ACC112 (cell line): ENCODE measurements at regions not wholly inside any gene's neighbourhood (a gene's known extent, or its start where the extent isn't known, plus 50 kb on each side); places are given as distances from the start of the nearest gene placed in this dataset.
A peak's percentile ranks its signal among the peaks of the same experiment; 100 is the strongest.

Source experiments
- H2AFZ ChIP-seq: fragments of 200-600 bp; sonication (generic); one replicate; pipeline ENCODE4 v1.6.0; 2017; ENCODE audit warnings: antibody characterized with exemption, low read length; ENCODE audit not compliant: unreplicated experiment
- H3K27ac ChIP-seq: fragments of 200-600 bp; sonication (generic); 2 replicates; pipeline ENCODE4 v1.5.1; 2014; ENCODE audit warnings: low read depth, mild to moderate bottlenecking, antibody characterized with exemption, low read length, moderate library complexity
- H3K27me3 ChIP-seq: fragments of 200-600 bp; sonication (generic); 2 replicates; pipeline ENCODE4 v1.6.1; 2014; ENCODE audit warnings: mild to moderate bottlenecking, antibody characterized with exemption, low read length, moderate library complexity, mixed read lengths; ENCODE audit not compliant: insufficient read depth
- H3K36me3 ChIP-seq: fragments of 200-600 bp; sonication (generic); 2 replicates; pipeline ENCODE4 v1.6.1; 2016; ENCODE audit warnings: mild to moderate bottlenecking, antibody characterized with exemption, low read length, moderate library complexity, mixed read lengths; ENCODE audit not compliant: insufficient read depth
- H3K4me1 ChIP-seq: fragments of 200-600 bp; sonication (generic); one replicate; pipeline ENCODE4 v1.6.1; 2016; ENCODE audit warnings: low read length, mixed read lengths; ENCODE audit not compliant: insufficient read depth, unreplicated experiment, control insufficient read depth
- H3K4me3 ChIP-seq: fragments of 200-600 bp; sonication (generic); 2 replicates; pipeline ENCODE4 v1.5.1; 2014; ENCODE audit warnings: mild to moderate bottlenecking, low read depth, low read length
- H3K79me2 ChIP-seq: fragments of 200-600 bp; sonication (generic); one replicate; pipeline ENCODE4 v1.6.0; 2016; ENCODE audit warnings: low read length; ENCODE audit not compliant: control insufficient read depth, unreplicated experiment, insufficient read depth

DNA sequence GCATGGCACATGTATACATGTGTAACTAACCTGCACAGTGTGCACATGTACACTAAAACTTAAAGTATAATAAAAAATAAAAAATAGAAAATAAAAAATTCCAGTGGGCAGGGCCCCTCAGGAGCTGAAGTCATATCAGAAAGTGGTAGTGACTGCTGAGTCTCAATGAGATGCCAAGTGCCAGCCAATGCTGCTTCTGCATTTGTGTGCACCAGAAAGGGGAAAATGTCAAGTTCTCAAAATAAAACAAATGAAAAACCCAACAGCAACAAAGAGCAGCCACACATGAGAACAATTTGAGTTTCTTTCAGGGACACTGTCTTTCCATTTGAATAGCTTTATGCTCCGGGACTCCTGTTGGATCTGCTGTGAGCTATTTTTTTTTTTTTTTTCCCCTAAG lies 117.2 kb upstream of the CCDC112 start:
- Histone ChIP-seq H3K36me3 (no peaks in the 10 kb centered on the region; the same call in 1 of the 2 replicates), H3K4me3 (no peak overlapping the region), H2AFZ (no peak overlapping the region), H3K27ac (no peak overlapping the region), H3K27me3 (no peaks in the 10 kb centered on the region), H3K4me1 (peaks cover 38% of the 10 kb centered on the region), H3K79me2 (no peaks in the 10 kb centered on the region)

DNA sequence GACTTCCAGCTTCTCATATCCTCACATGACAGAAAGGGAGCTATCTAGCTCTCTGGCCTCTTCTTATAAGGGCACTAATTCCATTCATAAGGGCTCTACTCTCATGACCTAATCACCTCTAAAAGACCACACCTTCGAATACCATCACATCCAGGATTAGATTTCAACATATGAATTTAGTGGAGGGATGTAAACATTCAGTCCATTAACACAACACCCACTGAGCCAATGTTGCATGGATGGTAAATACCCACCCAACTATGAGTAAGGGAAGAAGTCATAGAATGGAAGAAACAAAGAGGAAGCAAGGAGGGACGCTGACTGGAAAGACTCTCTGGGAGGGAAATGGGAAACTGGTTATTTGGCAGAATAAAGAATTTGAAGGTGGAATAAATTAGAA lies 112.6 kb upstream of the CCDC112 start:
- Histone ChIP-seq H3K4me3 (no peak overlapping the region), H3K4me1 (peaks cover 4% of the 10 kb centered on the region), H2AFZ (no peak overlapping the region), H3K36me3 (no peaks in the 10 kb centered on the region; the same call in 1 of the 2 replicates), H3K79me2 (no peaks in the 10 kb centered on the region), H3K27ac (no peak overlapping the region), H3K27me3 (no peaks in the 10 kb centered on the region)

DNA sequence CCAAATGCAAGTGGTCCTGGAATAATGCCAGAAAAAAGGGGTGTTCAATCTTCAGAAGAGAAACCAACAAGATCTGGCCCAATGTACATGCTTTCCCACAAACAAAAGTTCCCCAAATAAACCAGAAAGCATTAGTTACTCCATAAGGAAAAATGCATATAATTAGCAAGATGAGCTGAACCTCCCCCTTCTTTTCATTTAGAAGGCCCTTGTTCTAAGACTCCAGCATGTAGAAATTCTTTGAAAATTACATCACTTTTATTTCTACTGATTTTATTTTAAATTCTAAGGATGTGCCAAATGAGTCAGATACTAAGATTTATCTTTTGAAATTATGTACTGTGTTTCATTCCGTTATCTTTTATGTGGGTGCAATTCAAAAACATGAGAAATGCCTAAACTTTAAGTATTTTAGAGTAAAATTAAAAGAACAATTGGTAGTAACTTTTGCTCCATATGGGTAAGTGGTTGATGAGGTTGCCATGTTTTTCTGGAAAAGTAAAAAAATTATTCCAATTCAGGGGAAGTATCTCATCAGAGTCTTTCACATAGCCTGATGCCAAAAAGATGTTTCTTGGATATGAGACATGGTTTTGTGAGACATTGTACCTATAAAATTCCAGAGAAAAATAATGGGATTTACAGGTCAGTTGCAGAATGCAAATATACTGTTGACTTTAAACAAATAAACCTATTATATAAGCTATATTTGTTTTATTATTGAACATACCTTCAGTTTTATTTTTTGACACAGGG lies 106.5 kb upstream of the CCDC112 start:
- no peaks in the 10 kb centered on the region for H3K27me3 ChIP-seq
- no peaks in the 10 kb centered on the region for H3K36me3 ChIP-seq
- peak overlapping the region; percentile 26; the same call in 1 of the 2 replicates for H3K4me3 ChIP-seq
- H2AFZ ChIP-seq: no peak overlapping the region
- H3K4me1 ChIP-seq: peaks cover 19% of the 10 kb centered on the region
- peak overlapping the region; percentile 47 for H3K27ac ChIP-seq
- no peaks in the 10 kb centered on the region for H3K79me2 ChIP-seq

DNA sequence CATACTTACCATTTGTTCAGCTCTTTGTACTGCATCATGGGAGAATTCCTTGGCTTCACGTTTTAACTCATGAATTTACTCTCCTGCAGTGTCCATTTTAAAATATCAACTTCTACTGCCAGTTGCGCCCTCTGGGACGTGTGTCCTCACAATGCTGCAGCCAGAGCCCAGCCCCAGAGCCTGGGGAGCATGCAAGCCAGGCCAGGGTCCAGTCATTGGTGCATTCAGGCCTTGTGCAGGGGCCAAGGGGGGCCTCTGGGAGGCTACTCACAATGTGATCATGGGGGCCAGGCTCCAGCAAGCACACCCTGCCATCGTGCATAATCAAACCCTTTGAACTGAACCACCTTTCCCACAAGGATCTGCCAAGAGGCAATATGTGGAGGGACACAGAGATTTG lies 105.6 kb upstream of the CCDC112 start:
- Histone ChIP-seq H3K27ac (peak overlapping the region; percentile 47; the same call in 1 of the 2 replicates), H3K4me3 (no peak overlapping the region), H3K79me2 (no peaks in the 10 kb centered on the region), H2AFZ (no peak overlapping the region), H3K4me1 (peaks cover 19% of the 10 kb centered on the region), H3K36me3 (no peaks in the 10 kb centered on the region), H3K27me3 (no peaks in the 10 kb centered on the region)

DNA sequence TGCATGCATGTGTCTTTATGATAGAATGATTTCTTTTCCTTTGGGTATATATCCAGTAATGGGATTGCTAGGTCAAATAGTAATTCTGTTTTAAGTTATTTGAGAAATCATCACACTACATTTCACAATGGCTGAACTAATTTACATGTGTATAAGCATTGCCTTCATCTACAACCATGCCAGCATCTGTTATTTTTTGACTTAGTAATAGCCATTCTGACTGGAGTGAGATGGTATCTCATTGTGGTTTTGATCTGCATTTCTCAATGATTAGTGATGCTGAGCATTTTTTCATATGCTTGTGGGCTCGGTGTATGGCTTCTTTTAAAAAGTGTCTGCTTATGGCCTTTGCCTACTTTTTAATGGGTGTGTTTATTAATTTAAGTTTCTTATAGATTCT lies 102.3 kb upstream of the CCDC112 start:
- Histone ChIP-seq H3K79me2 (no peaks in the 10 kb centered on the region), H3K27ac (no peak overlapping the region), H3K36me3 (no peaks in the 10 kb centered on the region), H2AFZ (no peak overlapping the region), H3K4me3 (no peak overlapping the region), H3K27me3 (no peaks in the 10 kb centered on the region), H3K4me1 (peaks cover 18% of the 10 kb centered on the region)

DNA sequence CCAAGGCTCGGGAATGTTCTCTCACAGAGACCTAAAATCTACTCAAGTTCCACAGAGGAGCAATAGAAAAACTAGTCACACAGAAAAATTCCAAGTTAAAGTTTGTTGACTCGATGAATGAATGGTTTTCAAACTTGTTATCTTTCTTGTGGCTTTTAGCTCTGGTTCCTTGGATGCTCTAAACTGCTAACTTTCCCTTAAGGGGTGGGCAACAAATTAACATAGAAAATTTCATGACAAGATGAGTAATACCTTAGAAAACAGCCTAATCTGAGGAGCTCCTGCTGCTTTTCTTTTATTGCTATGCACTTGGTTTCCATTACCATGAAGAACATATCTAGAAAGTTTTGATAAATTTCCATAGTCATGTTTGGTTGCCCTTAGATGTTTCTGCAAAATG lies 100.2 kb upstream of the CCDC112 start:
- Histone ChIP-seq H3K4me3 (no peak overlapping the region), H2AFZ (no peak overlapping the region), H3K4me1 (no peaks in the 10 kb centered on the region), H3K27me3 (no peaks in the 10 kb centered on the region), H3K27ac (no peak overlapping the region), H3K79me2 (no peaks in the 10 kb centered on the region), H3K36me3 (no peaks in the 10 kb centered on the region)

DNA sequence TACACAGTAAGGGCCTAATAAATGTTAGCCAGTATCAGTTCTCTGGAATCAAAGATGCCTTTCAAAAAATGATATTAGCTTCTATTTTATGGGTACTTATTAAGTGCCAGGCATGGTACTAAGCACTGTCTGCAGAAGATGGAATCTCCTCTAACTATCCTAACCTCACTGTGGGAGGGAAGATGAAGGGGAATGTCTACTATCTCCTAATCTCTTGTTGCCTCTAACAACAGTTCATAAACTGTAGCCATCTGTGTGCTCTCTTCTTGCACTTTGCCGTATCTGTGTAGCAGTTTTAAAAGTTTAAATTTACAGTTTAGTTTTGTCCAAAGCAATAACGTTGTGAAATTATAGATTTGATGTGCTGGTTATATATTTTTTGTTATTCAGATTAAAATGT lies 99.6 kb upstream of the CCDC112 start:
- no peak overlapping the region for H3K27ac ChIP-seq
- H2AFZ ChIP-seq: no peak overlapping the region
- H3K4me1 ChIP-seq: no peaks in the 10 kb centered on the region
- H3K79me2 ChIP-seq: no peaks in the 10 kb centered on the region
- H3K27me3 ChIP-seq: no peaks in the 10 kb centered on the region
- no peaks in the 10 kb centered on the region for H3K36me3 ChIP-seq
- H3K4me3 ChIP-seq: no peak overlapping the region

DNA sequence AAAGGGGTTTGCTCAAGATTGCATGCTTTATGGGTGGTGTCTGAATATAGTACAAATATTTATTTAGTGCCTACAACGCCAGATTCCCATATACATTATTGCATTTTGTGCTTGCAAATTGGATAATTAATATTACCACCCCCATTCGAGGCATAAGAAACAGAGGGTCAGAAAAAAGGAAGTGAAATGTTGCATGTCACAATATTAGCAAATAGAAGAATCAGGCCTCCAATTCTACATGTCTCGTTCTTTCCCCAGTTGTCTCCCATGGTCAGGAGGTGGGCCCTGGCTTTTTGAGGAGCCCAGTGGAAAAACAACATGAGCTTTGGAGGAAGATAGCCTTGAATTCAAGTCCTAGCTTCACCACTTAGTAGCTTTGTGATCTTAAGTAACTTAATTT lies 98.1 kb upstream of the CCDC112 start:
- Histone ChIP-seq H3K4me1 (no peaks in the 10 kb centered on the region), H3K4me3 (no peak overlapping the region), H3K27ac (no peak overlapping the region), H3K36me3 (no peaks in the 10 kb centered on the region), H3K79me2 (no peaks in the 10 kb centered on the region), H2AFZ (no peak overlapping the region), H3K27me3 (no peaks in the 10 kb centered on the region)

DNA sequence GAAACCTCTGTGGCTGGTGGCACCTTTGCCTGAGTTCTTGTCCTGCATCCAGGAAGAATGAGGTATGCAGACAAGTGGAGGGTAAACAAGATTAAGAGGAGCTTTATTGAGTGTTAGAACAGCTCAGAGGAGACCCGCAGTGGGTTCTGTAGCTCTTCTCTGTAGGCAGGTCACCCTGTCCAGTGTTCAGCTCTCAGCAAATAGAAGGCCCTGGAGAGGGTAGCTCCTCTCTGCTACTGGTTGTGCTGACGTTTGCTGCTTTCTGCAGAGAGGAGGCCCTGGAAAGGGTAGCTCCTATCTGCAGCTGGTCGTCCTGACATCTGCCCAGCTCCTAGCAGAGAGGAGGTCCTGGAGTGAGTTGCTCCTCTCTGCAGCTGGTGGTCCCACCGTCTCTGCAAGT lies 96.8 kb upstream of the CCDC112 start:
- H3K79me2 ChIP-seq: no peaks in the 10 kb centered on the region
- no peak overlapping the region for H2AFZ ChIP-seq
- no peaks in the 10 kb centered on the region for H3K36me3 ChIP-seq
- H3K27me3 ChIP-seq: no peaks in the 10 kb centered on the region
- H3K27ac ChIP-seq: no peak overlapping the region
- no peaks in the 10 kb centered on the region for H3K4me1 ChIP-seq
- H3K4me3 ChIP-seq: no peak overlapping the region

DNA sequence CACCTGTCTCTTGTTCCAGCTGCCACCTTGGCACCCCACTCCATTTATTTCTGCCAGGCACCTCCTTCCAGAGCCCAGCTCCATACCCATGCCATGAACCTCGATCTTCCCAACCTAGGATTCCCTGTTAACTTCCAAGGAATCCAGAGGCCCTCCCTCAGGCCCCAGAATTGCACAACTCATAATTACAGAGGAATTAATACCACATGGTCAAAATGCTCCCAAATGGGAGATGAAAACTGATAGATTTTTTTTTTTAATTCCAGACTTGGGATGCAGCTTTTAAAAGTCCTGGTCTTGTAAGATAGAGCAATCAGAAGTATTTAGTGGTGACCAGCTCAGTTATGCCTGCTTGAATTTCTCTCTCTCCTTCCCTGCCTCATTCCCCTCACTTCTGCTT lies 96.2 kb upstream of the CCDC112 start:
- Histone ChIP-seq H2AFZ (no peak overlapping the region), H3K27me3 (no peaks in the 10 kb centered on the region), H3K36me3 (no peaks in the 10 kb centered on the region), H3K4me1 (no peaks in the 10 kb centered on the region), H3K4me3 (no peak overlapping the region), H3K27ac (no peak overlapping the region), H3K79me2 (no peaks in the 10 kb centered on the region)

DNA sequence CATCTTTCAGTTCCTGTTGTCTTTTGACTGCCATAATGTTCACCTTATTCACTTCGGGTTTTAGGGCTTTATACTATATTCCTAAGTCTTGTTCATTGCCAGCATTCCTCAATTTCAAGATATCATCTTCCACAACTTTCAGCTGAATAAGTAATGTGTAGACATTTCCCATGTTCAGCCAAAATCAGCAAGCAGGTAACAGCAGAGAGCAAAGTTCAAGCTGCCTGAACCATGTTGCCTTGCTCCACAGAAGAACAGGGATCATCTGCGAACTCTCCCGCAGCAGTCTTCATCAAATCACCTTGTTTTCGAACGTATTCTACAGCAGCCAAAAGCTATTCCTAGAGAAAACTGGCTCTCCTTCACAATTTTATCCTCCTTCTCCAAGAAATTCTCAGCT lies 95.3 kb upstream of the CCDC112 start:
- no peaks in the 10 kb centered on the region for H3K4me1 ChIP-seq
- H3K27me3 ChIP-seq: no peaks in the 10 kb centered on the region
- H3K27ac ChIP-seq: no peak overlapping the region
- H3K4me3 ChIP-seq: no peak overlapping the region
- H2AFZ ChIP-seq: no peak overlapping the region
- no peaks in the 10 kb centered on the region for H3K79me2 ChIP-seq
- no peaks in the 10 kb centered on the region for H3K36me3 ChIP-seq
